GM18909 (cell line): ENCODE measurements at regions not wholly inside any gene's neighbourhood (a gene's known extent, or its start where the extent isn't known, plus 50 kb on each side); places are given as distances from the start of the nearest gene placed in this dataset.

Experiments
- ATAC-seq: cut with Tn5 transposase; IDR thresholded peaks from one replicate; pipeline ENCODE4 v1.9.1; 2021; ENCODE audit warnings: mild to moderate bottlenecking; ENCODE audit not compliant: unreplicated experiment, poor library complexity

DNA sequence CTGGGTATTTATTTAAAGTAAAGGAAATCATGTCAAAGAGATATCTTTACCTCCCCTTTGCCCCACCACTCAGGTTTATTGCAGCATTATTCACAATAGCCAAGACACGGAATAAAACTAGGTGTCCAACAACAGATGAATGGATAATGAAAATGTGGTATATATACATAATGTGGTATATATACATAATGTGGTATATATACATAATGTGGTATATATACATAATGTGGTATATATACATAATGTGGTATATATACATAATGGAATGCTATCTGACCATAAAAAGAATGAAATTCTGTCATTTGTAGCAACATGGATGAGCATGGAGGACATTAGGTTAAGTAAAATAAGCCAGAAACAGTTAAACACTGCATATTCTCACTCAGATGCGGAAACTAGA is 262.6 kb upstream of the PLXNA2 start:
- no peak for ATAC-seq

DNA sequence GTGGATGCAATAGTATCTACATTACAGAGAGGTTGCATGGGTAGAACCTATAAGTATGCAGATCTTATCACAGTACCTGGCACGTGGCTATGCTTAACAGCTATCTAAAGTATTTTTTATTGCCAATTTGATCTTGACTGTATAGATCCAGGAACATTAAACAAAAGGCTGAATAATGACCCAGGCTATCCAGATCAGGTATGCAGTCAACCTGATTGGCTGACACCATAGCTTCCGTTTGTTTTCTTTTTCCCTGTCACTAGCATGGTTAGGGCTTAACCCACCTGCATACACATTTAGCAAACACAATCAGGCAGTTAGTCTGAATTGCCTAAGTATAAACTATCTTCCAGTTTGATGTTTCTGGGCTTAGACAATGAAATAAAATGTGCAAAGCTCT is 264.9 kb upstream of the PLXNA2 start:
- no peak for ATAC-seq

DNA sequence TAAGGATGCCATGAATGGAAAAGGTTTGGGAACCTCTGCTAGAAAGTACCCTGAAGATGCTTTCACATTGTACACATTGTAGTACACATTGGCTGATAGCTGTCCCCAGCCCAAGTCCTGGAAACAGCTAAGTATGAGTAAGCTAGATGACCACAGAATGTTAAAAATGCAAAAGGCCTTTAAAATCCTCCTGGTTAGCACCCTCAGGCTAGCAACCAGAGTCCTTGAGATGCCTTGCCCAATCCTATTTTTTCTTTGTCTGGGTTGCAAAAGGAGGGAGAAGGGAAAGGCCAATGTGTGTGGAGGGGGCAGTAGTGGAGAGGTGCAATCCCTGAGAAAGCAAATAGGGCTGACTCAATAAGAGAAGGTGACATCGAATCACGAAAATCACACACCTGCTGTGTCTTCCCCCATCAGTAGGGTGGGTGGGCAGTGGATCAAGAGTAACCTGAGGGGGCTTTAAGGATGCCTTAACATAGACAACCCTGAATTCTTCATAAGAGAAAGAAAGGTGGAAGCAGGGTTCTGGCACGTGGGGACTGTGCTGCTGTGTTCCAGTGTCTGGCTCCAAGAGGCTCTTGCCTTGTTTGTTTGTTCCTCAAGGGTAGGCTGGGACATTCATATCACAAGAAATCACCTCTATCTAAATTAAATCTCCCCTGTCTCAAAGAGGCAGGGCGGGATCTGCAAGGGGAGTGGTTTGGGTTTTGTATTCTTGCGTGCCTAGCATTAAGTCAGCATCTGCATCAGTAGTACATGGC is 266.2 kb upstream of the PLXNA2 start:
- ATAC-seq, result no peak

DNA sequence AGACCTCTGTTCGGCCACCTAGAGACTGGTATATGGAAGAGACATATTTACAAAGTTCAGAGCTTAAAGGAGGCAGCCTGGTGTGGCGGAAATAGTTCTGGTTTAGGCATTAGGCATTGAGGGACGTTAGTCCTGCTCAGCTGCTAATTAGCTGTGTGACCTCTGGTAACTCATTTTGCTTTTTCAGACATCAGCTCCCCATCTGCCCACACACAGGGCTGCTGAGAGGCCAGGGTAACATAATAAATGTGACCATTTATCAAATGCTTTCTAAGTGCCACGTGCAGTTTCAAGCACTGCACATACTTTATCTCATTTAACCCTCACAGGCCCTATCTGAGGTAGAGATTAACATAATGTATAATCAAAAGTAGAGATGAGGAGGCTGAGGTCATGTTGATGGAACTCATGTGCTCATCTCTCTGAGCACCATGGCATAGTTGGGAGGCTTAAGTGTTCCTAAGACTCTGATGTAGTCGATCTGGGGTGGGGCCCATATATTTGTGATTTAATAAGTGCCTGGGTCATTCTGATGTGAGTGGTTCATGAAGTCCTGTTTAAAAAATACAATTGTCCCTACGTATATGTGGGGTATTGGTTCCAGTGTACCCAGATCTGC is 267.2 kb upstream of the PLXNA2 start:
- no peak for ATAC-seq

DNA sequence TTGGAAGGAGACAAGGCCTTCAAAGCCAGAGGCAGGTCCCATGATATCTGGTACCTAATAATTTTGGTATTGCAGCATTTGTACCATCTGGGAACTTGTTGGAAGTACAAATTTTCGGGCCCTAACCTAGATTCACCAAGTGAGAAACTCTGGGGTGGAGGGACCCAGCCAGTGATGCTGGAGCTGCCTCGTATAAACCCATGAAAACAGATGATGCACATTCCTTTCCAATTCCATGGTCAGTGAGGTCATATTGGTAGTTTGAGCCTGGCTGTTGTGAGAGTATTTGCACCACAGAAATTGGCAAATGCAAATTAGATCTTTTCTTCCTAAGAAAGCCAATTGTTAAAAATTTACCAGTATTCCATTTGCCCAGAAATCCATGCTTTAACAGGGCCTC is 269.6 kb upstream of the PLXNA2 start:
- no peak for ATAC-seq

DNA sequence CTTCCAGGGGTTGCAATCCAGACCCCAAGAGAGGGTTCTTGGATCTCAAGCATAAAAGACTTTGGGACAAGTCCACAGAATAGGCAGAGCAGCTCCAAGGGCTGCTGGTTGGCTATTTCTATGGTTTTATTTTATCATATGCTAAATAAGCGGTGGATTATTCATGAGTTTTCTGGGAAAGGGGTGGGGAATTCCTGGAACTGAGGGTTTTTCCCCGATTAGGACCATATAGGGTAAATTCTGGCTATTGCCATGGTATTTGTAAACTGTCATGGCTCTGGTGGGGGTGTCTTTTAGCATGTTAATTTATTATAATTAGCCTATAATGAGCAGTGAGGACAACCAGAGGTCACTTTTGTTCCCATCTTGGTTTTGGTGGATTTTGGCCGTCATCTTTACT is 270.9 kb upstream of the PLXNA2 start:
- no peak for ATAC-seq

DNA sequence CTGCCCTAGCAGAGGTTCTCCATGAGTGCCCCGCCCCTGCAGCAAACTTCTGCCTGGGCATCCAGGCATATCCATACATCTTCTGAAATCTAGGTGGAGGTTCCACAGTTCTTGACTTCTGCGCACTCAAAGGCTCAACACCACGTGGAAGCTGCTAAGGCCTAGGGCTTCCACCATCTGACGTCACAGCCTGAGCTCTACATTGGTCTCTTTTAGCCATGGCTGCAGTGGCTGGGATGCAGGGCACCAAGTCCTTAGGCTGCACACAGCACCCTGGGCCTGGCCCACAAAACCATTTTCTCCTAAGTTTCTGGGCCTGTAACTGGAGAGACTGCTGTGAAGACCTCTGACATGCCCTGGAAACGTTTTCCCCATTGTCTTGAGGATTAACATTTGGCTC is 272.6 kb upstream of the PLXNA2 start:
- ATAC-seq, result no peak

DNA sequence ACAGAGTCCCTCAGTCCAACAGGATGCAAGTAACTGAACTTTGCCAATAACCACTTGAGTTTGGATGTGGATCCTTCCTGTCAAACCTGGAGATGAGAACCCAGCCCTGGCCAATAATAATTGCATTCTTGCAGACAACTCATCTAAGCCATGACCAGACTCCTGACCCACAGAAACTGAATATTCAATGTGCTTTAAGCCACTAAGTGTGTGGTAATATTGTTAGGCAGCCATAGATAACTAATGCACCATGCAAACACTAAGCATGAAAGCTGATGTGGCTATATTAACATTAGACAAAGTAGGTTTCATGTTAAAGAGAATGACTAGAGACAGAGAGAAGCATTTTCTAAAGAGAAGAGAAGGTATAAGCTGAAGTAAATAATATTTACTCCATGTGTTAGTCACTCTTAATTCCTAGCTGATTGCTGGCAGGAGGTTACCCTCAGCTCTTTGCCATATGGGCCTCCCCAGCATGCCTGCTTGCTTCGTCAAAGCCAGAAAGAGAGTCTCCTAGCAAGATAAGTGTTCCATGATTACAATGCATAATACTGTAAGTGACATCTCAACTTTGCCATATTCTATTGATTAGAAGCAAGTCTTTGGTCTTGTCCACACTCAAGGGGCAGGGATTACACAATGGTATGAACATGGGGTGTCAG is 276.4 kb upstream of the PLXNA2 start:
- ATAC-seq, result no peak

DNA sequence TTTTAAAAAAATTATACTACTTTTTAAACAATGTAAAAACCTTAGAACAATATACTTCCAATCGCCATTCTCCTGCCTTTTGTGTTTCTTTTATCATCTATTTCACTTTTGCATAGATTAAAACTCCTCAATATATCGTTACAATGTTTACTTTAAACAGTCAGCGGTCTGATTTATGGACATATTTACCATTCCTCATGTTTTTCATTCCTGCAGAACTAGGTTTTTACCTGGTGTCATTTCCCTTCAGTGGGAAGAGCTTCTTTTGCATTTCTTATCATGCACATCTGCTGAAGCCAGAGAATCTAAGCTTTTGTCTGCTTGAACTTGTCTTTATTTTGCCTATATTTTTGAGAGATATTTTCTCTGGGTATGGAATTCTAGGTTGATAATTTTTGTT is 277.4 kb upstream of the PLXNA2 start:
- no peak for ATAC-seq

DNA sequence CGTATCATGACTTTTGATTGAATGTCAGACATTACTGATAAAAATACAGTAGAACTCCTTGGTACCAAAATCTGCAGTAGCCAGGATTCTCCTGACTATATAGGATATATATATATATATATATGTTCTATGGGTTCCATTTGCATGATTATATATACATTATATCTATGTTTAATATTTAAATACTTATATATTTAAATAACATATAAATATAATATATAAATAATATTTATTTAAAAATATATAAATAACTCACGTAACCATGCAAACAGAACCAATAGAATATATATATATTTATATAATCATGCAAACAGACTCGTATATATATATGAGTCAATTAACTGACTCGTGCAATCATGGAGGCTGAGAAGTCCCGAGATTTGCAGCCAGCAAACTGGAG is 278.8 kb upstream of the PLXNA2 start:
- ATAC-seq, result no peak

DNA sequence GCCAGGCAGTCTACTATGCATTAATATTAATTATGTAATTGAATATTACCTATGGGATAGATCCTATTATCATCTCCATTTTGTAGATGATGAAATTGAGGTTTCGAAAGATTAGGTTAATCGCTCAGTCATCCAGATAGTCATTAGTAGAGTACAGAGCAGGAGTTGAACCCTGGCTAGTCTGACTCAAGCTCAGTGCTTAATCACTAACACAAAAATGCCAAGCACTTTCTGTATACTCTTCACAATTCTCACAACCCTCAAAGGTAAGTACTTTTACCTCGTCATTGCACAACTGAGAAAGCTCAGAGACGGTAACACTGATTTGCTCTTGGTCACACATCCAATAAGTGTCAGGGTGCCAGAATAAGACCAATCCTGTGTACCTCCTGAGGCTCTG is 280.2 kb upstream of the PLXNA2 start:
- no peak for ATAC-seq

DNA sequence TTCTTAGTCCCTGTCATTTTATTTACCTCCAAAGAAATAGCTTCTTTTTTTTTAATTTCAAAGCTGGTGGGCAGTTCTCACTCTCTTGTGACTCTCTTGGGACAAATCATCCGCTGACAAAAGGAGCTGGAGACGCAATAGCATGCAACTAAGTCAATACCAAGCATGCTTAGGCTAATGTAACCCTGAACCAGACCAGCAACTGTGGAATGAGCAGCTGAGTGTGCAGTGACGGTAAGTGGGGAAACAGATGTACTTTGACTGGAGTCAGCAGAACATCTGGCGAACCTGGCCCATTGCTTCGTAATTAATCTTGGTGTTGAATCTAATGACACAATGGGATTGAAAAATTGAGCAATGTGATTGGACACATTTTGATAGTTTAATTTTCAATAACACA is 280.7 kb upstream of the PLXNA2 start:
- ATAC-seq, result no peak

DNA sequence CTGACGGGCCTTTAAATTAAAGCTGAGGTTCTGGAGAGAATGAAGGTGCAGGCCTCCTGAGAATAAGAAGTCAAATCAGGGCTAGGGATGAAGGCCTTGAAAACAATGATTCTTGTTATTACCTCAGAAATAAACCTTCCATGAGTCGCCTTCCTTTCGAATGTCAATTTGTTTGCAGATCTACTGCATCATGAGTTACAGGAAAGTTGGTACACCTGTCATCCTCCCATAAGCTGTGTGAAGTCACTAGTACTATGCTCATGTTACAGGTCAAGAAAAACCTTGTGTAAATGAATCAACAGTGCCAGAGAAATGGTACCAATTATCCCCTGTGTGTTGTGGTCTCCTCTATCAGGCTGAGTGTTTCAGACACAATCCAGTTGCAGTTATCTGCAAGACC is 281.2 kb upstream of the PLXNA2 start:
- ATAC-seq, result no peak

DNA sequence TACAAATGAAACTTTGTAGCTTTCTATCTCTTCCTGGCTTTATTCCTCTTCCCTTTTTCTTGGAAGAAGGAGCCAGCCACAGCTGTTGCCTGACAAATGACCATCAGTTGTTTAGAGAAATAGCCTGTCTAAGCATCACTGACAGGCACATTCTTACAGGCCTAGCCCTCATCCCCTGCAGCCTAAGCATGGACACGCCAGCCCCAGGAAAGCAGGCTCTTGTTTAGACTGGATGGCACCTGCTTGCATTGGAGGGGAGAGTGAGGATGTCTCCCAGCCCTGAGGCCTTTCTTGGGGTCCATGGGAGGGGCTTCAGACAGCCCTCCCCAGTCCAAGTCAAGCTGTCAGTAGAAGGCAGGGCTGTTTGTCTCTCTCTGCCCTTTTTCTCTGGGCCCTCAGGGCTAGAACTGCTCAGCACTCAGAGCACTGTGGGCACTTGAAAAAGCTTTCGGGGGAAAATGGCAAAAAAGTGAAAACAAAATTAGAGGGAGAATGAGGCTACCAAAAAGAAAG is 282.5 kb upstream of the PLXNA2 start:
- ATAC-seq, result no peak

DNA sequence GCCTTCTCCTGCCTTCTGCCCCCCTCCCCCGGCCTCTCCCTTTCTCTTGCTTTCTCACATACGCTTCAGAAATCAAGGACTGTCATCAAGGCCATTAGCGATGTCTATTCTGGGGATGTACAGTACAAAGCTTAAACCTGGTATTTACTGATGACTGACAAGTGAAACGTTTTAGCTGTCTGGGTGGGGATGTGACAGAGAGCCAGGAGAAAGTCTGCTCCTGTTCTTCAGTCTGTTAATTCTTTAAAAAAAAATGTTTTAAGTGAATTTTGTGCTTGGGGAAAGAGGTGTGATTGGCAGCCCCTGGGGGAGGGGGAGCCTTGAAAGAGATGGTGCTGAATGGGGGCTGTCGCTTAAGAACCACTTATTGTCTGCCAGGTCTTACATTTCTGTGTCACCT is 283.0 kb upstream of the PLXNA2 start:
- no peak for ATAC-seq

DNA sequence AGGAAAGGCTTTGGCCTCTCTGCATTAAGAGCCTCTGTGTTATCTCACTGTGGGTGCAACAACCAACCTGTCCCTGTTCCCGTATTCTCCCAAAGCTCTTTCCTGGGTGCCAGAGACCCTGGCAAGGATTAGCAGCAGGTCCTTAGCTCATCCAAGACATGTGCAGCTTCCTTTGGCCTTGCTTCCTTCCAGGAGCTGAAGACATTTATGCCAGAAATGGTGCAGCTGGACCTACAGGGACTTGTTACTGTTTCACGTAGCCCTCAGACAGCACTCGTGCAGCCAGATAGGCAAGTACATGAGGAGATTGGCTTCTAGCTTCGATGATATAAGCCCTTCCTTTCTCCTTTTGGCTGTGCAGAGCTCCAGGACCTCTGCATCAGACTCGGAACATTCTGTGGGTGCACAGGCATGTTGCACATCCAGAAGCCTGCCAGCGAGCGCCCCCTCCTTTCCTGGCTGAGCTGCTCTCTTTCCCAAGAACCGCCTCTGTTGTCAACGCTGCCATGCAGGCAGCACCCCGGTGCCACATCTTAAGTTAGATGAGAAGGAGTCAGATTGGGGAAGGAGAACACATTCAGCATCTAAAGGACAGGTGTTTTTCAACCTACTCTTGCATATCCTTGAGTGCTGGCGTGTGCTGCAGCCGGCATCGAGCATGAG is 284.5 kb upstream of the PLXNA2 start:
- no peak for ATAC-seq

DNA sequence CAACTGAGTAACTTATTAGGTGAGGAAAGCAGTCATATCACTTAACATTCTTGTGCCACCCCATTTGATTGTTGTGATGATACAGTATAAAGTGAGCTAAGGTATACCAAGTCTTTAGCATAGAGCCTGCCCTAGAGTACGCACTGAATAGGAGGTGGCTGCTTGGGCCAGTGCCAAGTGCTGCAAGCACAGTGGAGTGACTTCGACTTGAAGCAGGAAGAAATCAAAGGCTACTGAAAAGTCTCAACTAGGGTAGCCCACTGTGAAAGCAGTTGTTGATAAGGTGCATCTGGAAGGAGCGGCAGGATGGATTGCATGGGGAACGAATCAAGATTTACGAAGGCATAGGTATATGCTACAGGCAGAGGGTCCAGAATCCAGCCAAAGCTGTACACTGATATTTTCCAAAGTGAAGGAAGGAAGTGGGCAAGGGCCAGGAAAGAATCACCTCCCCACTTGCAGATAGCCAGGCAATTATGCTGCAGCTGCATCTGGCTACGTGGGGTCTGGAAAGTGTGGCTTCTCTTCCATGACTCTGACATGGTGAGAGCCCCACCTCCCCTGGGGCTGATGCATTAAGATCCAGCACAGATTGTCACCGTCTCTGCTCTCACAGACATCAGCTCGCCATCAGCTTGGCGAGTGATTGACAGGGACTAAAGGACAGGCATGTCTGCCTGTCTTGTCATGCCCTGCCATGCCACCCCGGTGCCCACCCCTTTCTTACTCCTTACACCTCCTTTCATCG is 287.0 kb upstream of the PLXNA2 start:
- no peak for ATAC-seq

DNA sequence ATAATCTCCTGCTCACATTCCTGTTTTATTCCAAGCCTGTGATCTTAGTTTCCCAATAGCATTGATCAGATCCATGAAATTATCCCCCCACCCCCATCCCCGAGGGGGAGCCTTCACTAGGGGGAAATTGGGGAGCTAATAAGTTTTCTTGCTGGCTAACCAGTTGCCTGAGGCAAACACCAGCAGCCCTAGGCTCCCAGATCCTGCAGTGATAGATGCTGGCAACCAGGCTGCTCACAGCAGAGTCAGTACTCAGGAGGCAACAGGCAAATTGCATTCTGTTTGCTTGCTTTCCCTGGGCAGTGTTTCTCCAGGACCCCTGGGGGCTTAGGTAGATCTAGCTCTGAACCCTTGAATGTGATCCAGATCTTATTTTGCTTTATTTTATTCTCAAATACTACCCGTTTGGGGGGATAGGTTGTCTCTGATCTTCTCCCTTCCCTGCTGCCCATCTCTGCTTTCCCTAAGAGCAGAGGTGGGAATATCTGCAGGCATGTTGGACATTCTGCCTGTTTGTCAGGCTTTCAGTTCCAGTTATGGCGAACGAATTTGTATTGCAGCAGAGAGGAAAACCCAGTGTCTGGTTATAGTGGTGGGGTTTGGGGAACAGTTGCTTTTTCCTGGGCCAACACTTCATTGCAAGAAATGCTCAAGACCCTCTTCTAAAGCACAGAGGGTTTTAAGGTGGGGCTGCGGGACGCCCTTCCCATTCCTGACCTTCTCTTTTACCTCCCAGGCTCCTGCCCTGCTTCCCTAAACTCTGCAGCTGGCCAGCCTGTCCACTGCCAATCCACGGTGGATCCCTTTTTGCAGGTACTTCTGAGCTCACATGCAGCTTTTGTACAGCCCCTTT is 289.8 kb upstream of the PLXNA2 start:
- no peak for ATAC-seq

DNA sequence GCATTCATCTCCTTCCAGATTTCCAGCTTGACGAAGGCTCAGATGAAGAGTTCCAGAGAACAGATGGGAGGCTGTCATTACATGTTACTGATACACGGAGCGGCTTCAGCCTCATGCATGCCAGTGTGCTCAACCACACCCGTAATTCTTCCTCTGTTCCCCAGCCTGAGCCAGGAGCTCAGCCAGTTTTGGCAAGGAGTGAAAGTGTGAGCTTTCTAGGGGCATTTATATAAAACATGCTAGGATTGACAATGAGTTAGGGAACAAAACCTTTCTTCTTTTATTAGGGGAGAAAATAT is 290.4 kb upstream of the PLXNA2 start:
- ATAC-seq, result no peak

DNA sequence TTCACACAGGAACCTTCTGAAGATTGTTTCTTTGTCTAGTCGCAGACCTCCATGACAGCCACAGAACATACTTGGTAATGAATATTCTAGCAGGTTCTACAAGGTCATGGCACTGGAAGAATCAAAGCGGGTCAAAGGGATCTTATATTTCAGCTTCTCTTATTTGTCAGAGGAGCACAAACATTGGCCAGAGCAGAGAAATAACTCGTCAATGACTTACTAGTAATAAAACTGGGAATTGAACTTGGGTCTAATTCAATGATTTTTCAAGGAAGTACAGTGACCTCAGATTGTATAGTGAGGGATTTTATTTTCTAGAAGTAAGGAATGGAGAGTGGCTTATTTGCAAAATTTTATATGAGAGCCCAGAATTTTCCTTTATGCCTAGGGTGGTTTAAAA is 290.8 kb upstream of the PLXNA2 start:
- no peak for ATAC-seq
